IMR-90 (cell line): ENCODE measurements at regions not wholly inside any gene's neighbourhood (a gene's known extent, or its start where the extent isn't known, plus 50 kb on each side); places are given as distances from the start of the nearest gene placed in this dataset.

Experiments
- ATAC-seq: fragments of 200-7000 bp; cut with Tn5 transposase; 2 replicates; pipeline ENCODE4 v1.9.1; 2020; ENCODE audit warnings: low read depth, mild to moderate bottlenecking, moderate library complexity
- BruUV-seq: library from RNA; stranded (reverse); fragments of 400-500 nt; replicated peaks from 2 replicates; lab custom pipeline; 2021; lab: Mats Ljungman, UMichigan
- CTCF ChIA-PET: fragments of 300-600 bp; formaldehyde crosslinking; extraction: SDS; loops from one replicate; lab custom pipeline; 2021; ENCODE audit warnings: antibody characterized with exemption; lab: Yijun Ruan, JAX
- POLR2A ChIA-PET: fragments of 300-600 bp; sonication (Branson Sonifier 250); formaldehyde crosslinking; loops from one replicate; lab custom pipeline; 2022; ENCODE audit warnings: antibody characterized with exemption; ENCODE audit not compliant: unreplicated experiment; lab: Charles Lee
- DNase-seq: peaks from one replicate; pipeline ENCODE4 v3.0.0; 2013
- H2AFZ ChIP-seq: replicated peaks from 2 replicates; pipeline ENCODE3; 2013; ENCODE audit warnings: low read length, mild to moderate bottlenecking; ENCODE audit not compliant: poor library complexity
- H2AK5ac ChIP-seq: 2 replicates; pipeline ENCODE4 v1.6.1; 2013; ENCODE audit warnings: low read depth, low read length, inconsistent platforms
- H2AK9ac ChIP-seq: replicated peaks from 2 replicates; pipeline ENCODE3; 2013; ENCODE audit warnings: mild to moderate bottlenecking, low read depth, low read length, moderate library complexity; ENCODE audit not compliant: poor library complexity
- H2BK120ac ChIP-seq: 2 replicates; pipeline ENCODE4 v1.6.1; 2013; ENCODE audit warnings: low read depth, low read length, inconsistent platforms
- H2BK15ac ChIP-seq: 3 replicates; pipeline ENCODE4 v1.6.1; 2013; ENCODE audit warnings: low read depth, low read length, inconsistent platforms
- H2BK20ac ChIP-seq: 2 replicates; pipeline ENCODE4 v1.6.1; 2013; ENCODE audit warnings: low read depth, mild to moderate bottlenecking, inconsistent platforms, low read length, moderate library complexity
- H2BK5ac ChIP-seq: 2 replicates; pipeline ENCODE4 v1.6.1; 2013; ENCODE audit warnings: mild to moderate bottlenecking, low read depth, low read length, inconsistent platforms; ENCODE audit not compliant: poor library complexity, severe bottlenecking
- H3K14ac ChIP-seq: replicated peaks from 2 replicates; pipeline ENCODE4 v1.6.1; 2013; ENCODE audit warnings: low read depth, low read length, inconsistent platforms
- H3K18ac ChIP-seq: 2 replicates; pipeline ENCODE4 v1.6.1; 2013; ENCODE audit warnings: low read depth, low read length, control low read depth
- H3K23ac ChIP-seq: 2 replicates; pipeline ENCODE4 v1.6.1; 2013; ENCODE audit warnings: low read depth, low read length, inconsistent platforms
- H3K27ac ChIP-seq: 2 replicates; pipeline ENCODE4 v1.5.1; 2013; ENCODE audit warnings: mild to moderate bottlenecking, control low read depth, low read length; ENCODE audit not compliant: insufficient read depth
- H3K27me3 ChIP-seq: 2 replicates; pipeline ENCODE4 v1.6.1; 2013; ENCODE audit warnings: low read length; ENCODE audit not compliant: control insufficient read depth, insufficient read depth
- H3K36me3 ChIP-seq: 2 replicates; pipeline ENCODE4 v1.6.1; 2013; ENCODE audit warnings: low read length, mixed read lengths; ENCODE audit not compliant: control insufficient read depth, insufficient read depth
- H3K4ac ChIP-seq: 2 replicates; pipeline ENCODE4 v1.6.1; 2013; ENCODE audit warnings: low read depth, low read length, inconsistent platforms
- H3K4me1 ChIP-seq: 2 replicates; pipeline ENCODE4 v1.6.1; 2013; ENCODE audit warnings: low read length, mixed read lengths; ENCODE audit not compliant: control insufficient read depth, insufficient read depth
- H3K4me2 ChIP-seq: 2 replicates; pipeline ENCODE4 v1.6.1; 2013; ENCODE audit warnings: low read depth, mild to moderate bottlenecking, control low read depth, low read length, moderate library complexity
- H3K4me3 ChIP-seq: 2 replicates; pipeline ENCODE4 v1.5.1; 2013; ENCODE audit warnings: low read depth, mild to moderate bottlenecking, control low read depth, low read length, moderate library complexity; ENCODE audit not compliant: insufficient read depth
- H3K56ac ChIP-seq: 2 replicates; pipeline ENCODE4 v1.6.1; 2013; ENCODE audit warnings: low read length, inconsistent platforms; ENCODE audit not compliant: insufficient read depth; ENCODE audit errors: extremely low read depth
- H3K79me1 ChIP-seq, 2 experiments: 2 replicates each; pipeline ENCODE4 v1.6.1; 2013; ENCODE audit warnings: low read length in 2 of 2, inconsistent platforms in 1 of 2, low read depth in 1 of 2
- H3K9ac ChIP-seq: 2 replicates; pipeline ENCODE4 v1.6.1; 2013; ENCODE audit warnings: low read depth, low read length, control low read depth
- H3K9me1 ChIP-seq: 2 replicates; pipeline ENCODE4 v1.6.1; 2013; ENCODE audit warnings: low read length, inconsistent platforms; ENCODE audit not compliant: insufficient read depth
- H3K9me3 ChIP-seq: 2 replicates; pipeline ENCODE4 v1.6.1; 2013; ENCODE audit warnings: low read length; ENCODE audit not compliant: control insufficient read depth, insufficient read depth
- H4K20me1 ChIP-seq: 2 replicates; pipeline ENCODE4 v1.6.1; 2013; ENCODE audit warnings: low read length, inconsistent platforms; ENCODE audit not compliant: insufficient read depth
- H4K5ac ChIP-seq: 2 replicates; pipeline ENCODE4 v1.6.1; 2013; ENCODE audit warnings: mild to moderate bottlenecking, low read depth, low read length, control low read depth
- H4K8ac ChIP-seq, 2 experiments: 2 replicates each; pipeline ENCODE4 v1.6.1; 2013; ENCODE audit warnings: low read depth in 2 of 2, low read length in 2 of 2, control low read depth in 1 of 2, inconsistent platforms in 1 of 2
- H4K91ac ChIP-seq: 2 replicates; pipeline ENCODE4 v1.6.1; 2013; ENCODE audit warnings: low read depth, low read length, inconsistent platforms; ENCODE audit not compliant: insufficient read depth
- BHLHE40 ChIP-seq: fragments of 150-350 bp; IDR thresholded peaks from 2 replicates; pipeline ENCODE4 v1.6.1; 2016; ENCODE audit warnings: mild to moderate bottlenecking, low read depth, low read length
- CEBPB ChIP-seq: IDR thresholded peaks from 2 replicates; pipeline ENCODE4 v1.6.1; 2012; ENCODE audit warnings: low read depth, low read length, improper control_type of control experiment
- CHD1 ChIP-seq: IDR thresholded peaks from 2 replicates; pipeline ENCODE4 v1.6.1; 2012; ENCODE audit warnings: low read depth, low read length, improper control_type of control experiment
- FOS ChIP-seq: fragments of 150-350 bp; IDR thresholded peaks from 2 replicates; pipeline ENCODE4 v1.6.1; 2016; ENCODE audit warnings: low read depth, low read length
- MAFK ChIP-seq: IDR thresholded peaks from 2 replicates; pipeline ENCODE4 v1.6.1; 2012; ENCODE audit warnings: low read depth, low read length, improper control_type of control experiment
- MAZ ChIP-seq: IDR thresholded peaks from 2 replicates; pipeline ENCODE4 v1.6.1; 2012; ENCODE audit warnings: low read depth, mild to moderate bottlenecking, low read length, improper control_type of control experiment, moderate library complexity, borderline replicate concordance
- MXI1 ChIP-seq: IDR thresholded peaks from 2 replicates; pipeline ENCODE4 v1.6.1; 2012; ENCODE audit warnings: low read depth, mild to moderate bottlenecking, low read length, moderate library complexity, borderline replicate concordance
- NFE2L2 ChIP-seq: fragments of 150-350 bp; IDR thresholded peaks from 2 replicates; pipeline ENCODE4 v1.6.1; 2016; ENCODE audit warnings: low read depth, mild to moderate bottlenecking, low read length
- POLR2A ChIP-seq: IDR thresholded peaks from 2 replicates; pipeline ENCODE4 v1.6.1; 2012; ENCODE audit warnings: mild to moderate bottlenecking, low read depth, low read length
- RAD21 ChIP-seq: IDR thresholded peaks from 2 replicates; pipeline ENCODE4 v1.6.1; 2012; ENCODE audit warnings: low read length, improper control_type of control experiment
- RCOR1 ChIP-seq: IDR thresholded peaks from 2 replicates; pipeline ENCODE4 v1.6.1; 2012; ENCODE audit warnings: mild to moderate bottlenecking, low read length, improper control_type of control experiment; ENCODE audit not compliant: insufficient replicate concordance
- RFX5 ChIP-seq: IDR thresholded peaks from 2 replicates; pipeline ENCODE4 v1.8.0; 2012; ENCODE audit warnings: low read depth, mild to moderate bottlenecking, low read length, moderate library complexity
- SMC3 ChIP-seq: fragments of 150-350 bp; IDR thresholded peaks from 2 replicates; pipeline ENCODE4 v1.6.1; 2016; ENCODE audit warnings: low read depth, mild to moderate bottlenecking, antibody characterized with exemption, low read length, moderate library complexity
- WGBS, 2 experiments: methylation state at CpG; one replicate each; pipeline versions ENCODE4 v1.1.5 to v1.1.7; 2013; ENCODE audit warnings: missing lambda C conversion rate in 2 of 2; ENCODE audit not compliant: insufficient read length in 1 of 2; ENCODE audit errors: extremely low coverage in 2 of 2; 5-methylcytosine and 5-hydroxymethylcytosine counted together
- dilution Hi-C: fragments of 300-500 bp; cut with HindIII; formaldehyde crosslinking; loops from one replicate; pipeline ENCODE4 v1.14.3; 2018; ENCODE audit warnings: low sequenced_read_pairs; ENCODE audit not compliant: unreplicated experiment
- in situ Hi-C: fragments of 300-500 bp; cut with MboI; formaldehyde crosslinking; loops from 3 replicates; pipeline ENCODE4 v1.14.3; 2019; ENCODE audit warnings: low sequenced_read_pairs, inconsistent platforms, mixed read lengths
- intact Hi-C: fragments of 100-400 bp; cut with micrococcal nuclease; formaldehyde crosslinking; loops from 2 replicates; pipeline ENCODE4 v1.10.0; 2022
- TF ChIP-seq, protein P1 (sequence below): fragments of 150-350 bp; IDR thresholded peaks from 2 replicates; pipeline ENCODE4 v1.6.1; 2016; ENCODE audit warnings: low read depth, mild to moderate bottlenecking, low read length, moderate library complexity, borderline replicate concordance
- TF ChIP-seq, protein P2 (sequence below): conservative IDR thresholded peaks from 2 replicates; pipeline ENCODE4 v1.5.1; 2012; ENCODE audit warnings: mild to moderate bottlenecking, low read depth, low read length, improper control_type of control experiment
- TF ChIP-seq, protein P3 (sequence below): fragments of 150-350 bp; IDR thresholded peaks from 2 replicates; pipeline ENCODE4 v1.6.1; 2017; ENCODE audit warnings: mild to moderate bottlenecking, antibody characterized with exemption, low read length, low read depth

DNA sequence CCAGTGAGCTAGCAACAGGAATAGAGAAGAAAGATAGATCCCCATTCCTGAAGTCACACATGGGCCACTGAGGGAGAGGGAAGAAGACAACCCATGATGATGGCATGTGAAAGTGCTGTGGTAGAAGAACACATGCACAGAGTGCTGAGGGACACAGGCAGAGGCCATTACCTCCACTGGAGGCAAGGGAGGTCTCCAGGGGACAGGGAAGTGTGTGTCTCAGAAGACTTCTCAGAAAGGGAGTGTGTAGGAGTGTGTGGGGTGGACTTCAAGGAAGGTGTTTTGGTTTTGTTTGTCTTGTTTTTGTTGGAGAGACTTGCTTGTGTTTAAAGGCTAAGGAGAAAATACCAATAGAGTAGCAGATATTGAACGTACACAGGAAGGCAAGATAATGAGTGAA is 77.0 kb upstream of the SMARCA2 start:
- H3K14ac ChIP-seq, result no peak overlapping the region
- H3K9ac ChIP-seq, result no peak overlapping the region
- H2AK5ac ChIP-seq, result no peak overlapping the region
- CTCF ChIA-PET, result no interaction called here
- no peak overlapping the region for H2BK5ac ChIP-seq
- H3K4me2 ChIP-seq, result no peak overlapping the region
- H4K91ac ChIP-seq, result no peak overlapping the region
- H3K4ac ChIP-seq, result no peak overlapping the region
- H3K56ac ChIP-seq, result no peak overlapping the region
- H3K27me3 ChIP-seq, result no peaks in the 10 kb centered on the region
- H3K4me3 ChIP-seq, result no peak overlapping the region
- H2BK120ac ChIP-seq, result no peak overlapping the region
- no peak overlapping the region for H3K27ac ChIP-seq
- POLR2A ChIA-PET, result no interaction called here
- H2BK15ac ChIP-seq, result no peak overlapping the region
- no peak overlapping the region for H2AFZ ChIP-seq
- no peaks in the 10 kb centered on the region for H4K20me1 ChIP-seq
- H2AK9ac ChIP-seq, result no peak overlapping the region
- ATAC-seq, result no peak
- DNase-seq, result no peak
- no peaks in the 10 kb centered on the region for H3K9me1 ChIP-seq
- TF ChIP-seq BHLHE40 (no peak), RAD21 (no peak), MAZ (no peak), POLR2A (no peak), FOS (no peak), CHD1 (no peak), CEBPB (no peak), NFE2L2 (no peak), MAFK (no peak), SMC3 (no peak), RFX5 (no peak), RCOR1 (no peak), MXI1 (no peak)
- TF ChIP-seq, protein P1, sequence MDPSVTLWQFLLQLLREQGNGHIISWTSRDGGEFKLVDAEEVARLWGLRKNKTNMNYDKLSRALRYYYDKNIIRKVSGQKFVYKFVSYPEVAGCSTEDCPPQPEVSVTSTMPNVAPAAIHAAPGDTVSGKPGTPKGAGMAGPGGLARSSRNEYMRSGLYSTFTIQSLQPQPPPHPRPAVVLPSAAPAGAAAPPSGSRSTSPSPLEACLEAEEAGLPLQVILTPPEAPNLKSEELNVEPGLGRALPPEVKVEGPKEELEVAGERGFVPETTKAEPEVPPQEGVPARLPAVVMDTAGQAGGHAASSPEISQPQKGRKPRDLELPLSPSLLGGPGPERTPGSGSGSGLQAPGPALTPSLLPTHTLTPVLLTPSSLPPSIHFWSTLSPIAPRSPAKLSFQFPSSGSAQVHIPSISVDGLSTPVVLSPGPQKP, result no peak
- TF ChIP-seq, protein P2, sequence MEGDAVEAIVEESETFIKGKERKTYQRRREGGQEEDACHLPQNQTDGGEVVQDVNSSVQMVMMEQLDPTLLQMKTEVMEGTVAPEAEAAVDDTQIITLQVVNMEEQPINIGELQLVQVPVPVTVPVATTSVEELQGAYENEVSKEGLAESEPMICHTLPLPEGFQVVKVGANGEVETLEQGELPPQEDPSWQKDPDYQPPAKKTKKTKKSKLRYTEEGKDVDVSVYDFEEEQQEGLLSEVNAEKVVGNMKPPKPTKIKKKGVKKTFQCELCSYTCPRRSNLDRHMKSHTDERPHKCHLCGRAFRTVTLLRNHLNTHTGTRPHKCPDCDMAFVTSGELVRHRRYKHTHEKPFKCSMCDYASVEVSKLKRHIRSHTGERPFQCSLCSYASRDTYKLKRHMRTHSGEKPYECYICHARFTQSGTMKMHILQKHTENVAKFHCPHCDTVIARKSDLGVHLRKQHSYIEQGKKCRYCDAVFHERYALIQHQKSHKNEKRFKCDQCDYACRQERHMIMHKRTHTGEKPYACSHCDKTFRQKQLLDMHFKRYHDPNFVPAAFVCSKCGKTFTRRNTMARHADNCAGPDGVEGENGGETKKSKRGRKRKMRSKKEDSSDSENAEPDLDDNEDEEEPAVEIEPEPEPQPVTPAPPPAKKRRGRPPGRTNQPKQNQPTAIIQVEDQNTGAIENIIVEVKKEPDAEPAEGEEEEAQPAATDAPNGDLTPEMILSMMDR, result no peak
- TF ChIP-seq, protein P3, sequence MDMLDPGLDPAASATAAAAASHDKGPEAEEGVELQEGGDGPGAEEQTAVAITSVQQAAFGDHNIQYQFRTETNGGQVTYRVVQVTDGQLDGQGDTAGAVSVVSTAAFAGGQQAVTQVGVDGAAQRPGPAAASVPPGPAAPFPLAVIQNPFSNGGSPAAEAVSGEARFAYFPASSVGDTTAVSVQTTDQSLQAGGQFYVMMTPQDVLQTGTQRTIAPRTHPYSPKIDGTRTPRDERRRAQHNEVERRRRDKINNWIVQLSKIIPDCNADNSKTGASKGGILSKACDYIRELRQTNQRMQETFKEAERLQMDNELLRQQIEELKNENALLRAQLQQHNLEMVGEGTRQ, result no peak
- no peaks in the 10 kb centered on the region for H3K36me3 ChIP-seq
- no peak overlapping the region for H4K8ac ChIP-seq
- in situ Hi-C loops, result no loop called here
- no peak overlapping the region for H4K5ac ChIP-seq
- intact Hi-C loops, result no loop called here
- H3K23ac ChIP-seq, result no peak overlapping the region
- dilution Hi-C loops, result no loop called here
- no peak overlapping the region for H3K18ac ChIP-seq
- 0% methylated on average over 1 of the region's 1 CpG; no CpG with 5 or more reads in 1 of the 2 experiments for WGBS, 2 experiments
- no peaks in the 10 kb centered on the region for H3K79me1 ChIP-seq
- no peak overlapping the region for H2BK20ac ChIP-seq
- H3K9me3 ChIP-seq, result no peaks in the 10 kb centered on the region
- no TSS peak for BruUV-seq
- no peaks in the 10 kb centered on the region for H3K4me1 ChIP-seq
